Left forelimb (tissue), 1 donor: ENCODE measurements at regions not wholly inside any gene's neighbourhood (a gene's known extent, or its start where the extent isn't known, plus 50 kb on each side); places are given as distances from the start of the nearest gene placed in this dataset.
"Not testable (repeated sequence)": the region's sequence is repeated elsewhere in the genome, so short reads cannot be mapped to it uniquely, and the experiment has no call there.

ENCODE experiments used
- DNase-seq: peaks from one replicate; pipeline ENCODE4 v3.0.0-alpha.2; 2018; ENCODE audit warnings: low spot score

- DNase-seq: no peak
Observed at GRCh38 chr6:157727629-157728182, 95.3 kb upstream of the SNX9 start.

DNA sequence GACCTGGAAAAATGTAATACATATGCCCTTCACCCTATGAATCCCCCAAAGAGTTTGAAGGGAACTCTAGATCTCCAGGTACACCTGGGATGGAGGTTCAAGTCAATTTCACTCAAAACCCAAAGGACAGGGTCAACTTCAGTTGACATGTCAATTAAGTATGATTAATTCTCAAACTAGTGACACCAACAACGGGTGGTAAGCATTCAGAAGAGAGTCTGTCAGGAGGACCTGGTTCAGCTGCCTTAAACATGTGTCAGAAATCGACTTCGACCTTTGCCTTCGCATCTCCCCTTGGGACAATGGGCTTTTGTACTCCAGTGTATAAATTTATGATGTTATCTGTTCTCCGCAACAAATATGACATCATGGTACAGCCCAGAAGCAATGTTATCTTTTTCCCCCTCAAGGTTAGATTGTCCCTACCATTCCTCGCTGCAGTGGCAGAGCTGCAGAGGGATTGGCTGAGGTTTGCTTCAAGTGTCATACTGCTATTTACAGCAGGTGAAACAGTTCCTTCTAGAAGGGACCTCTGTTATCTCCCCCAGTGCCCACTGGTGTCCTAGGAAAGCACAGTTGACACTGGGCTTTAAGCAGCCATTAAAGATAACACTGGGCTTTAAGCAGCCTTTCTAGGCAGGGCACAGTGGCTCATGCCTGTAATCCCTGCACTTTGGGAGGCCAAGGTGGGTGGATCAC, 94.7 kb upstream of the SNX9 start:
- no peak for DNase-seq

DNA sequence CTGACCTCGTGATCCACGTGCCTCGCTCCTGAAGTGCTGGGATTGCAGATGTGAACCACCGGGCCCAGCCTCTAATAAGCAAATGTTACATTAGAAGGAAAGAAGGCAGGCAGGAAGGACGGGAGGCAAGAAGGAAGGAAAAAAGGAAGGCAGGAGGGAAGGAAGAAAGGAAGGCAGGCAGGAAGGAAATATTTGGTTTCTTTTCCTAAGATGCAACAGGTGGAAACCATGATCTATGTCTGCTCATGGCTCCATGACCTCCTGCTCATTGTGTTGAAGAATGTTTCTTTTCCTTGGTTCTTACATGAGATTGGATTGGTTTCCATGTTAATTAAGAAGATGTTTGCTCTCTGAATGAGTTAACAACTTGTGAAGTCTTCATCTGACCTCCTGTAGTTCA, 91.8 kb upstream of the SNX9 start:
- DNase-seq: no peak

DNA sequence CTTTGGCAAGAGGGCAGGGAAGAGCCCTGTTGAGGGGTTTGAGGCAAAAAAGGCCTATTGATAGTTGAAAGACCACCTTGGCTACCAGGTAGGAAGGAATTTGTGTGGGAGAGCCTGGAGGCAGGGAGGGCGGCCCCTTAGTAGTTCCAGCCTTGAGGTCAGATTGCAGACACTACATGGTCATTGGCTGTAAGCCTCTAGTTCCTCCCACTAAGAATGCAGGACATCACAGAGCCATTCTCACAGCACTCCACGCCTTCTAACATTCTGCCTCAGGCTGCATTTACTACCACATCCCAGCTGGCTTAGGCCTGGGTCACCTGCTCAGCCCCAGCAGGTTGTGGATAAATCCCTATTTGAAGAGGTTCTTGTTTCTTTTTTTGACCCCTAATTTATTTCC, 91.0 kb upstream of the SNX9 start:
- no peak for DNase-seq

- no peak for DNase-seq
Observed at GRCh38 chr6:157732416-157733161, 90.5 kb upstream of the SNX9 start.

GRCh38 chr6:157736555-157736954, 86.5 kb upstream of the SNX9 start:
- not testable (repeated sequence) for DNase-seq

DNA sequence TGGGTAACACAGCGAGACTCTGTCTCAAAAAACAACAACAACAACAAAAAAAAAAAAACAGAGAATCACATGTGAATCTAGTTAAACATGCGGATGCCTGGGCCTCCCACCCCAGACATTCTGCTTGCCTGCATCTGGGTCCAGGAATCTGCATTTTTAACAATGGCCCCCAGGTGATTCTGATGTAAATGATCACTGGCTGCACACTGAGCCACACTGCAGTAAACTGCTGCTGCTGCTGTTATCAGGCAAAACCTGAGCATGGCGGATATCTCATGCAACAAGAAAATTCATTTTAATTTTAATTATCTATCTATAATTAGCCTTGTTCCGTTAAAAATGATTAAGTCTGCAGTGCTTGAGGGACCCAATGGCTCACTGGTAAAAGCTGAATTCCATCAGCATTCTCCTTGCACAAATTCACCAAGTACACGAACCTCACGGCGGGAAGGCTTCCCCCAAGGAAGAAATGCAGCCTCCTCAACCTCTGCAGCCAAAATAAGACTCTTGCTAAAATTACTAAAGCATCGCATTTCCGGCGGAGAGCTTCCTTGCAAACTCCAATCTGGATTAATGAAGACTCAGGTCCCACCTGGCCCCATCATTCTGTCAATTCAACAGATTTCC, 81.6 kb upstream of the SNX9 start:
- no peak for DNase-seq

- no peak for DNase-seq
Observed at GRCh38 chr6:157741948-157742556, 81.0 kb upstream of the SNX9 start.

DNA sequence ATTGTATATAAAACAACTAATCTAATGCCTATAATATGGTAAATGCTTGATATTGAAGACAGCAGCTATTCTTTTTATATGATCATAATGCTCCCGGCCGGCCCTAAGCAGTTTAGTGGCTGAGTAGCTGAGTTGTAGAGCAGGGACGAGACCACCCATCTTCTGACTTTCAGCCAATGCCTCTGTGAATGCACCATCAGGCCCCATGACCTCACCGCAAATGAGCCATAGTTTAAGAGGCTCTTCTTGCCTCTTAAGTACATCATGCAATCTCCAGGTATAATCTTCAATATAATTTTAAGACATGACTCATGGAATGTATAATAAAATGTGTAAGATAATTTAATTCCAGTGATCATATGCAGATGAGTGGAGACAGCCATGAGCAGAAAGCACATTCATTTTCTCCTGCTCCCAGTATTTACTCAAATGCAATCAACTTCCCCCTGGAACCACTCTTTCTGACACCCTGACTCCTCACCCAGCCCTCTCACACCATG, 78.9 kb upstream of the SNX9 start:
- no peak for DNase-seq

DNA sequence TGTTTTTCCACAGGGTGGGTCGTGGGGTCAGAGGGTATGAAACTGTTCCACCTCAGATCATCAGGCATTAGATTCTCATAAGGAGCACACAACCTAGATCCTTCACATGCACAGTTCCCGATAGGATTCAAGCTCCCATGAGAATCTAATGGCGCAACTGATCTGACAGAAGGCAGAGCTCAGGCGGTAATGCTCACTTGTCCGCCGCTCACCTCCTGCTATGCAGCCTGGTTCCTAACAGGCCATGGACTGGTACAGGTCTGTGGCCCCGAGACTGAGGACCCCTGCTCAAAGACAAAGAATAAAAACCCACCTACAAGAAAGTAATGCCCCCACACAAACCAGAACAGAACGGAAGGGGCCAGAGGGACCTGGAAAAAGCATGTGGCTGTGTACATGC, 76.1 kb upstream of the SNX9 start:
- DNase-seq: no peak

- no peak for DNase-seq
Observed at GRCh38 chr6:157747370-157747769, 75.7 kb upstream of the SNX9 start.

DNA sequence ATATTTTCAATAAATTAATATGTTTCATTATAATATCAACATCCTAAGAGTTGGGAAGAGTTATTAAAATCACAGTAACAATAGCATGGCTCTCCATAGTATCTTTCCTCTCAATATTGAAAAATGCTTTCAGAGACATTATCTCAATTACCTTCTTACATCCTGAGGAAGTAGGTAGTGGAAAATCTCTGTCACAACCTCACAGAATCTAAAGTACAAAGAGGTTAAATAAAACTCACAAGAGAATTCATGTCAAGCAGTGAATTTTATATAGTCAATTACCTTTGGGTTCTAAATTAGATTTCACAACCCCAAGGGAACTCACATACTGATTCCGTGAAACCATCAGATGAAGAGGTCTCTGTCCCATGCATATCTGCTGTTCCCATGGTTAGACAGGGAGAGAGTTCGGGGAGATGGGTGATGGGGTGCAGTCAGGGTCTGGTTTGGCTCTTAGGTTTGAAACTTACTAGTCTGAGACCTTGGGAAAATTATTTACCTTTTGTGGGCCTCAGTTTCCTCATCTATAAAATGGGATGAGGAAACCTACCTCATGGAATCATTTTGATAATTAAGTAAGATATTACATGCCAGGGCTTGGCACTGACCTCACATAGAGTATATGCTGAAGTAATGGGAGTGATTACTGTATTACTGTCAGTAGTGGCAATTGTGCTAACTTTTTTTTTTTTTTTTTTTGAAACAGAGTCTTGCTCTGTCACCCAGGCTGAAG, 74.0 kb upstream of the SNX9 start:
- DNase-seq: no peak

DNA sequence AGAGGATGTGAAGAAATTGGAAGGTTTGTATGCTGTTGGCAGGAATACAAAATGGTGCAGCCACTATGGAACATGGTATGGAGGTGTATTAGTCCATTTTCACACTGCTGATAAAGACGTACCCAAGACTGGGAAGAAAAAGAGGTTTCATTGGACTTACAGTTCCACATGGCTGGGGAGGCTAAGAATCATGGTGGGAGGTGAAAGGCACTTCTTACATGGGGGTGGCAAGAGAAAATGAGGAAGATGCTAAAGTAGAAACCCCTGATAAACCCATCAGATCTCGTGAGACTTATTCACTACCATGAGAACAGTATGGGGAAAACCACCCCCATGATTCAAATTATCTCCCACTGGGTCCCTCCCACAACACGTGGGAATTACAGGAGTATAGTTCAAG, 72.1 kb upstream of the SNX9 start:
- DNase-seq: not testable (repeated sequence)

DNA sequence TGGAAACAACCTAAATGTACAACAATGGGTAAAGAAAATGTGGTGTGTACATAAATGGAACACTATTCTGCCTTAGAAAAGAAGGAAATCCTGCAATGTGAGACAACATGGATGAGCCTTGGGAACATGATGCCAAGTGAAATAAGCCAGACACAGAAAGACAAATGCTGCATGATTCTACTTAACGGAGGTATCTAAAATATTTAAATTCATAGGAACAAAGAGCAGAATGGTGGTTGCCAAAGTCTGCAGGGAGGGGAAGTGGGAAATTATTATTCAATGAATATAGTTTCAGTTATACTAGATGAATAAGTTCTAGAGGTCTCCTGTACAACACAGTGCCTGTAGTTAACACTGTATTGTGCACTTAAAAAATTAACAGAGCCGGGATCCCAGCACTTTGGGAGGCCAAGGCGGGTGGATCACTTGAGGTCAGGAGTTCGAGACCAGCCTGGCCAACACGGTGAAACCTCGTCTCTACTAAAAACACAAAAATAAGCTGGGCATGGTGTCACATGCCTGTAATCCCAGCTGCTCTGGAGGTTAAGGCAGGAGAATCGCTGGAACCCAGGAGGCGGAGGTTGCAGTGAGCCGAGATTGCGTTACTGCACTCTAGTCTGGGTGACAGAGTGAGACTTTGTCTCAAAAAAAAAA, 71.4 kb upstream of the SNX9 start:
- no peak for DNase-seq

- not testable (repeated sequence) for DNase-seq
Observed at GRCh38 chr6:157752879-157753278, 70.2 kb upstream of the SNX9 start.

GRCh38 chr6:157753291-157753690, 69.8 kb upstream of the SNX9 start:
- DNase-seq: no peak

GRCh38 chr6:157753801-157754200, 69.2 kb upstream of the SNX9 start:
- DNase-seq: not testable (repeated sequence)

DNA sequence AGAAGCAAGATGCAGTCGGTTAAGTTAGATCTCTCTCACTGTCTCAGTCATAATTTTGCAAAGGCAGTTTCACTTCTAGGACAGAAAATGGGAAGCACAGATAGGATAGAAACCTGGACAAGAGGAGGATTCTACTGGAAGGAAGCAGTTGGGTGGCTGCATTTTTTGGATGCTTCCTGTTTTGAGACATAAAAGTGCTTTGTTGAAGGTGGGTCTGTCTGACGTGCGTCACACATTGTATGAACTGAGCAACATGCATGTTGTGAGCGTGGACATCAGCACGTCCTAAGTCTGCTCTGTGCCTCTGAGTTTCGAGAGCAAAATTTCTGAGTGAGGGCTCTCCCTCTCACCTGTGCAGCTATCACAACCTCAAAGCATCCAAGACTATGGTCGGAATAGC, 68.7 kb upstream of the SNX9 start:
- DNase-seq: no peak

GRCh38 chr6:157755032-157755745, 67.9 kb upstream of the SNX9 start:
- DNase-seq: no peak

DNA sequence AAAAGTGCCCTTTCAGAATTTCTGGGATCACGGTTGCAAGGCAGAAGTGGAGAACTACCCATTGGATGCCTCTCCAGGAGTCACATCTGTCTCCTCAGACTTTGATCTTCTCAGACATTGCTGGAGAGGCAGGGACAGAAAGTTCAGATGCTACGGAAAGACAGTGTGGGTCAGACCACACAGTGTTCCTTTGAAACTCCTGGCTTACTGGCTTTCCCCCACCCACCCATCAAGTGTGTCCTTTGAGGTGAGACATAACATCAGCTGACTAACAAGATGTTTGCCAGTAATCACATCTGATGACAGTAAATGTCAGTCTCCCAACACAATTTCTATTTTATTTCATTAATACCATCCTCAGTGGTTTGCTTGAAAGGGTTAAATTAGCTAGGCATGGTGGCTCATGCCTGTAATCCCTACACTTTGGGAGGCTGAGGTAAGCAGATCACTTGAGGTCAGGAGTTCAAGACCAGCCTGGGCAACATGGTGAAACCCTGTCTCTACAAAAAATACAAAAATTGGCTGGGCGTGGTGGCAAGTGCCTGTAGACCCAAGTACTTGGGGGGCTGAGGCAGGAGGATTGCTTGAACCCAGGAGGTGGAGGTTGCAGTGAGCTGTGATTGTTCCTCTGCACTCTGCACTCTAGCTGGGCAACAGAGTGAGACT, 67.2 kb upstream of the SNX9 start:
- DNase-seq: no peak
